ENCODE measurements at regions not wholly inside any gene's neighbourhood (a gene's known extent, or its start where the extent isn't known, plus 50 kb on each side); places are given as distances from the start of the nearest gene placed in this dataset.

GRCh38 chr11:115916608-115917007, 412.4 kb upstream of the CADM1 start:
- TF ChIP-seq CTCF (IDR thresholded peaks at IDR 0.05): no peak
- TF ChIP-seq EZH2 (IDR thresholded peaks at IDR 0.05): no peak
